IPS DF 4.7 (cell line): ENCODE measurements at regions not wholly inside any gene's neighbourhood (a gene's known extent, or its start where the extent isn't known, plus 50 kb on each side); places are given as distances from the start of the nearest gene placed in this dataset.

Source experiments
- DNase-seq: peaks from one replicate; pipeline ENCODE4 v3.0.0-alpha.2; 2013; ENCODE audit warnings: low spot score; ENCODE audit errors: extremely low read depth

GRCh38 chr18:42184685-42185477 is 229.8 kb downstream of the PIK3C3 start:
- DNase-seq: no peak

- no peak for DNase-seq
Measured at GRCh38 chr18:42185486-42185885, 230.5 kb downstream of the PIK3C3 start.

GRCh38 chr18:42187611-42188380 is 232.8 kb downstream of the PIK3C3 start:
- no peak for DNase-seq

GRCh38 chr18:42190643-42191042 is 235.6 kb downstream of the PIK3C3 start:
- DNase-seq: no peak

- no peak for DNase-seq
Measured at GRCh38 chr18:42192251-42193248, 237.5 kb downstream of the PIK3C3 start.

GRCh38 chr18:42196651-42197050 is 241.6 kb downstream of the PIK3C3 start:
- DNase-seq: no peak

GRCh38 chr18:42201137-42201536 is 246.1 kb downstream of the PIK3C3 start:
- no peak for DNase-seq

GRCh38 chr18:42211201-42211600 is 256.2 kb downstream of the PIK3C3 start:
- DNase-seq: no peak

- no peak for DNase-seq
Measured at GRCh38 chr18:42222557-42222956, 267.5 kb downstream of the PIK3C3 start.

GRCh38 chr18:42228581-42228980 is 273.5 kb downstream of the PIK3C3 start:
- no peak for DNase-seq

- DNase-seq: no peak
Measured at GRCh38 chr18:42229211-42230210, 274.5 kb downstream of the PIK3C3 start.

- no peak for DNase-seq
Measured at GRCh38 chr18:42230636-42231035, 275.6 kb downstream of the PIK3C3 start.

GRCh38 chr18:42231284-42231683 is 276.2 kb downstream of the PIK3C3 start:
- no peak for DNase-seq

GRCh38 chr18:42231796-42232195 is 276.8 kb downstream of the PIK3C3 start:
- DNase-seq: no peak

GRCh38 chr18:42233908-42234307 is 278.9 kb downstream of the PIK3C3 start:
- DNase-seq: no peak

GRCh38 chr18:42242758-42243157 is 287.7 kb downstream of the PIK3C3 start:
- DNase-seq: no peak

- DNase-seq: no peak
Measured at GRCh38 chr18:42245137-42245536, 290.1 kb downstream of the PIK3C3 start.

- no peak for DNase-seq
Measured at GRCh38 chr18:42255908-42256765, 301.1 kb downstream of the PIK3C3 start.

- no peak for DNase-seq
Measured at GRCh38 chr18:42258301-42258965, 303.4 kb downstream of the PIK3C3 start.
